ENCODE measurements at regions not wholly inside any gene's neighbourhood (a gene's known extent, or its start where the extent isn't known, plus 50 kb on each side); places are given as distances from the start of the nearest gene placed in this dataset.

DNA sequence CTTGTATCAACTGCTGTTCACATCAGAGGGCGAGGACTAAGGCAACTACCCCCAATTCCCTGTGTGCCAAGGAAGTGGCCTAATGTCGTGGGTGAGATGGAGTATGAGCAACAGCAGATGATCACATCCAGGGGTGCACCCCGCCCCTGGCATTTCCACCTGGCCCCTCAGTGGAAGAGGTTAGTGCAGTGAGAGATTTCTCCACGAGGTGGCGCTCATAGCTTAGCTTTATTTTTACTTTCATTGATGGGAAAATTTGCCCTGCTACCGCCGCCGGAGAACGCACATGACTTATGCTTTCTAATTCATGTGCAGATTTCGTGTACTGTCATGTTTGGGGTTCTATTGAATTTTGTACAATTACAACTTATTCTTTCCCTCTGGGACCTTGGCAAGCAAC is 470.6 kb upstream of the MEX3C start:
- TF ChIP-seq EP300 (IDR thresholded peaks at IDR 0.05): no peak
- TF ChIP-seq, protein P1, sequence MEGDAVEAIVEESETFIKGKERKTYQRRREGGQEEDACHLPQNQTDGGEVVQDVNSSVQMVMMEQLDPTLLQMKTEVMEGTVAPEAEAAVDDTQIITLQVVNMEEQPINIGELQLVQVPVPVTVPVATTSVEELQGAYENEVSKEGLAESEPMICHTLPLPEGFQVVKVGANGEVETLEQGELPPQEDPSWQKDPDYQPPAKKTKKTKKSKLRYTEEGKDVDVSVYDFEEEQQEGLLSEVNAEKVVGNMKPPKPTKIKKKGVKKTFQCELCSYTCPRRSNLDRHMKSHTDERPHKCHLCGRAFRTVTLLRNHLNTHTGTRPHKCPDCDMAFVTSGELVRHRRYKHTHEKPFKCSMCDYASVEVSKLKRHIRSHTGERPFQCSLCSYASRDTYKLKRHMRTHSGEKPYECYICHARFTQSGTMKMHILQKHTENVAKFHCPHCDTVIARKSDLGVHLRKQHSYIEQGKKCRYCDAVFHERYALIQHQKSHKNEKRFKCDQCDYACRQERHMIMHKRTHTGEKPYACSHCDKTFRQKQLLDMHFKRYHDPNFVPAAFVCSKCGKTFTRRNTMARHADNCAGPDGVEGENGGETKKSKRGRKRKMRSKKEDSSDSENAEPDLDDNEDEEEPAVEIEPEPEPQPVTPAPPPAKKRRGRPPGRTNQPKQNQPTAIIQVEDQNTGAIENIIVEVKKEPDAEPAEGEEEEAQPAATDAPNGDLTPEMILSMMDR (IDR thresholded peaks at IDR 0.05): peak; percentile 65
- TF ChIP-seq SMC3 (IDR thresholded peaks at IDR 0.05): peak; percentile 74
- no peak for TF ChIP-seq RFX5 (IDR thresholded peaks at IDR 0.05)
- no peak for TF ChIP-seq TP53 (CRISPR knock-in tag; IDR thresholded peaks at IDR 0.05)
- no peak for TF ChIP-seq FOSB (CRISPR knock-in tag; IDR thresholded peaks at IDR 0.05)
- no peak for TF ChIP-seq CEBPB (IDR thresholded peaks at IDR 0.05)

Data from A549 (cell line).